Mesothelial cell of epicardium (in vitro differentiated cells): ENCODE measurements at regions not wholly inside any gene's neighbourhood (a gene's known extent, or its start where the extent isn't known, plus 50 kb on each side); places are given as distances from the start of the nearest gene placed in this dataset.
"Not testable (repeated sequence)": the region's sequence is repeated elsewhere in the genome, so short reads cannot be mapped to it uniquely, and the experiment has no call there.

Experiments
- DNase-seq, 2 experiments: peaks; one replicate each; pipeline ENCODE4 v3.0.0; 2021; ENCODE audit warnings: low spot score in 2 of 2; ENCODE audit not compliant: unreplicated experiment in 2 of 2
- H3K27ac Mint-ChIP-seq: 2 replicates; pipeline ENCODE4 v1.8.0; 2021; ENCODE audit warnings: mixed read lengths
- H3K27me3 Mint-ChIP-seq: 2 replicates; pipeline ENCODE4 v1.8.0; 2021; ENCODE audit warnings: low read depth, mixed read lengths
- H3K36me3 Mint-ChIP-seq: 2 replicates; pipeline ENCODE4 v1.8.0; 2021; ENCODE audit warnings: mixed read lengths
- H3K4me1 Mint-ChIP-seq: 2 replicates; pipeline ENCODE4 v1.8.0; 2021; ENCODE audit warnings: mixed read lengths
- H3K4me3 Mint-ChIP-seq: 2 replicates; pipeline ENCODE4 v1.8.0; 2021; ENCODE audit warnings: mild to moderate bottlenecking, moderate library complexity, mixed read lengths
- H3K9me3 Mint-ChIP-seq: 2 replicates; pipeline ENCODE4 v1.8.0; 2021; ENCODE audit warnings: mixed read lengths
- TF ChIP-seq, protein P1 (sequence below): fragments of 200-600 bp; sonication (generic); IDR thresholded peaks from one replicate; pipeline ENCODE4 v1.5.0; 2021; ENCODE audit warnings: antibody characterized with exemption; ENCODE audit not compliant: unreplicated experiment

DNA sequence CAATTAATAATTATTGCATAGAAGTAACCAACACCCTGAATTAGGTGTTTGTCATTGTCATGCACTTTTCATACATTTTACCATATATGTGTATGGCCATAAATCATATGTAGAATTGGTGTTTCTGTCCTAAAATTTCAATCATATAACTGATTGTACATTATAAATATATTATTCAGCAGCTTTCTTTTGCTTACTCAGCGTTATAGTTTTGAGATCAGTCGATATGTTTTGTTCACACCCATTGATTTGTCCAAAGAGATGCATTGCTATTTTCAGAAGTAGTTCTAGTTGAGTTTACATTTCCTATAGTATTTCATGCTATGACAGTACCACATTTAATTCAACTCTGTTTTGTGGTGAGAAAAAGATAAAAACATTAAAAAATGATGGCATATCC, 50.5 kb upstream of the PARP4 start:
- peaks cover 2% of the 10 kb centered on the region for H3K4me1 Mint-ChIP-seq
- TF ChIP-seq, protein P1, sequence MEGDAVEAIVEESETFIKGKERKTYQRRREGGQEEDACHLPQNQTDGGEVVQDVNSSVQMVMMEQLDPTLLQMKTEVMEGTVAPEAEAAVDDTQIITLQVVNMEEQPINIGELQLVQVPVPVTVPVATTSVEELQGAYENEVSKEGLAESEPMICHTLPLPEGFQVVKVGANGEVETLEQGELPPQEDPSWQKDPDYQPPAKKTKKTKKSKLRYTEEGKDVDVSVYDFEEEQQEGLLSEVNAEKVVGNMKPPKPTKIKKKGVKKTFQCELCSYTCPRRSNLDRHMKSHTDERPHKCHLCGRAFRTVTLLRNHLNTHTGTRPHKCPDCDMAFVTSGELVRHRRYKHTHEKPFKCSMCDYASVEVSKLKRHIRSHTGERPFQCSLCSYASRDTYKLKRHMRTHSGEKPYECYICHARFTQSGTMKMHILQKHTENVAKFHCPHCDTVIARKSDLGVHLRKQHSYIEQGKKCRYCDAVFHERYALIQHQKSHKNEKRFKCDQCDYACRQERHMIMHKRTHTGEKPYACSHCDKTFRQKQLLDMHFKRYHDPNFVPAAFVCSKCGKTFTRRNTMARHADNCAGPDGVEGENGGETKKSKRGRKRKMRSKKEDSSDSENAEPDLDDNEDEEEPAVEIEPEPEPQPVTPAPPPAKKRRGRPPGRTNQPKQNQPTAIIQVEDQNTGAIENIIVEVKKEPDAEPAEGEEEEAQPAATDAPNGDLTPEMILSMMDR, result no peak
- DNase-seq, result no peak
- H3K27ac Mint-ChIP-seq, result no peak overlapping the region
- H3K27me3 Mint-ChIP-seq, result peaks cover 6% of the 10 kb centered on the region
- H3K36me3 Mint-ChIP-seq, result no peaks in the 10 kb centered on the region
- H3K9me3 Mint-ChIP-seq, result no peaks in the 10 kb centered on the region
- no peak overlapping the region for H3K4me3 Mint-ChIP-seq

DNA sequence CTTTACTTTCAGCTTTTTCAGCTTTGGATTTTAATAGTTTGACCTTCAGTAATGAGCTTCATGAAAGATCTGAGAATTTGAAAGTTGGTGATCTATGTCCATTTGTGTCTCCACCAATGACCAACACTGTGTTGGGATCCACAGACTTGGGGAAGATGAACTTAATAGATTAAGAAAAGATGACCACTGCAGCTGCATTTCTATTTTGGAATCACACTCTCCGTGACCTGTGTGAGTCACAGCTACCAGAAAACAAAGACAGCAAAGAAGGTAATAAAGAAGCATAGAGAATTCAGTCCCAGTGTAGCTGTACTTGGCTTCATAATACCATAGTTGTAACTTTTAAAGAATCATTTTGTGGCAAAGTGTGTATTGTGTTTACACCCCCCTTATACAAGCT, 51.4 kb upstream of the PARP4 start:
- DNase-seq, H3K27me3 Mint-ChIP-seq, H3K9me3 Mint-ChIP-seq, H3K4me3 Mint-ChIP-seq, H3K4me1 Mint-ChIP-seq, H3K27ac Mint-ChIP-seq, H3K36me3 Mint-ChIP-seq: not testable (repeated sequence)

DNA sequence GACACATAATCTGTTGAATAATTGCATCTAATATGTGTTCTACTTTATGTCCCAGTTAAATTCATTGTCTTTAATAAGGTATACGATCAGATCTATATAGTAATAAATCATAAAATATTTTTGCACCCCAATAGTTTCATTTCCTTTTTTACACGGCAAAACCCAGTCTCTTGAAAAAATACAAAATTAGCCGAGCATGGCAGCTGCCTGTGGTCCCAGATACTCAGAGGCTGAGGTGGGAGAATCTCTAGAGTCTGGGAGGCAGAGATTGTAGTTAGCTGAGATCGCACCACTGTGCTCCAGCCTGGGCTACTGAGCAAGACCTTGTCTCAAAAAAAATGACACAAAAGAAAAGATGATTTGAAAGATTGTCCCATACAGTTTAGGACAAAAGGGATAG, 52.3 kb upstream of the PARP4 start:
- no peak overlapping the region for H3K4me3 Mint-ChIP-seq
- H3K36me3 Mint-ChIP-seq, result no peaks in the 10 kb centered on the region
- TF ChIP-seq, protein P1, result no peak
- H3K4me1 Mint-ChIP-seq, result peaks cover 2% of the 10 kb centered on the region
- H3K27me3 Mint-ChIP-seq, result no peaks in the 10 kb centered on the region
- H3K9me3 Mint-ChIP-seq, result no peaks in the 10 kb centered on the region
- no peak for DNase-seq
- no peak overlapping the region for H3K27ac Mint-ChIP-seq

DNA sequence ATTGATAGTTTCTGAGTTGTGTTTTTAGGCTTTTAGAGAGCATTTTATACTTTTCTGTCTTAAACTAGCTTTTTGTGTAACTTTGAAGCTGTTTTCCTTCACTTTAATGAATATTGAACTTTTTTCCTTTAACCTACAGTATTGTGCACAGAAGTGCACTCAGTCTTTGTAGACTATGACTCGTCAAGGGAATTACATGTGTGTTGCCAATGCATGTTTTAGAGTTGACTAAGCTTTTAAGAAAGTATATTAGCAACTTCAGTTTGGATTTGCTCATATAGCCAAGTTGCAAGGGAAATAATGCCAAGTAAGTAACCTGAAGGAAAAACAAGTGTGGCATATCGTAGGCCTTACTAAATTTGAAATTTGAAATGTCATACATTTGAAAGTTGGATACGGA, 55.0 kb upstream of the PARP4 start:
- not testable (repeated sequence) for H3K27ac Mint-ChIP-seq, H3K4me1 Mint-ChIP-seq, H3K27me3 Mint-ChIP-seq, DNase-seq, H3K9me3 Mint-ChIP-seq, H3K4me3 Mint-ChIP-seq, H3K36me3 Mint-ChIP-seq

DNA sequence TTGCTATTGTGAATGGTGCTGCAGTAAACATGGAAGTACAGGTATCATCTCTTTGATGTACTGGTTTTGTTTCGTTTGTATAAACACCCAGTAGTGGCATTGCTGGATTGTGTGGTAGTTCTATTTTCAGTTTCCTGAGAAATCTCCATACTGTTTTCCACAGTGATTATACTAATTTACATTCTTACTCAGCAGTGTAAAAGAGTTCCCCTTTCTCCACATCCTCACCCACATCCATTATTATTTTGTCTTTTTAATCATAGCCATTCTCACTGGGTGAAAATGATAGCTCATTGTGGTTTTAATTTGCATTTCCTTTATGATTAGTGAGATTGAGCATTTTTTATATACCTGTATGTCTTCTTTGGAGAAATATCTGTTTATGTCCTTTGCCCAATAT, 62.3 kb upstream of the PARP4 start:
- TF ChIP-seq, protein P1, result no peak
- Mint-ChIP-seq H3K27ac (no peak overlapping the region), H3K4me3 (no peak overlapping the region), H3K9me3 (peaks cover 34% of the 10 kb centered on the region), H3K4me1 (no peaks in the 10 kb centered on the region), H3K36me3 (peaks cover 9% of the 10 kb centered on the region), H3K27me3 (no peaks in the 10 kb centered on the region)
- DNase-seq, result no peak

DNA sequence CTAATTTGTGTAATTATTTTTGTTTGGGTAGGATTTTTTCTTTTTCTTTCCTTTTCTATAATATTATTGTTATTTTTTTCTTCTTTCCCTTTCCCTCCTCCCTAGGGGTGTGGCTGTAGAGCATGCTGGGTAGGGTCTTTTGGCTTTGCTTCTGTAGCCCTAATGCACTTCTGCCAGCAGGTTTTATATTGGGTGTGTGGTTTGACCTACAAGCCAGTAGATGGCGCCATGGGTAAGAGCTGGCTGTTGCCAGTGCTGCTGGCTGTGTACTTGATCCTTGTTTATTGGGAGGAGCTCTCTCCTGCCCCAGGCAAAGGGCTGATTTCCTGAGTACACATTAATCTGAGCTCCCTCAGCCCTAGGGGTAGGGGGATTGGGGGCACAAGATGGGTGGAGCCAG, 67.7 kb upstream of the PARP4 start:
- DNase-seq, result not testable (repeated sequence)

DNA sequence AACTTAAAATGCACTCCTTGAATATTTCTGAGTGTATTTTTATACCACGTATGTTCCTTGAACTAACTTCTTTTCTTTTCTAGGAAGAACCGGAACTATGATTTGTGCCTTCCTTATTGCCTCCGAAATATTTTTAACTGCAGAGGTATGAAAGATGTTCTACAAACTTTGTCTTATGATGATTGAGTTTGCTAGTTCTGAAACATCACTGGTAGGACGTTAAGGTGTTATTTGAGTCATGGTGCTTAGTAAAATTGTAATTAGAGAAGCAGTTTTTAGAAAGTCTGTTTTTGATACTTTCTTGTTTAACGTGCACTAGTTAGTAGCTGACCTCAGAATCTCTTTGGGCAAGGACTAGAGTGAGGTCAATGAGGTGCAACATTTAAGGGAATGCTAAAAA, 69.0 kb upstream of the PARP4 start:
- not testable (repeated sequence) for H3K36me3 Mint-ChIP-seq, H3K4me3 Mint-ChIP-seq, H3K4me1 Mint-ChIP-seq, H3K27me3 Mint-ChIP-seq, DNase-seq, H3K27ac Mint-ChIP-seq
- peaks cover 17% of the 10 kb centered on the region for H3K9me3 Mint-ChIP-seq

More for the DNA sequence above, 67.7 kb upstream of the PARP4 start:
- peaks cover 28% of the 10 kb centered on the region for H3K9me3 Mint-ChIP-seq
- H3K27ac Mint-ChIP-seq, H3K4me3 Mint-ChIP-seq, H3K4me1 Mint-ChIP-seq, H3K36me3 Mint-ChIP-seq, H3K27me3 Mint-ChIP-seq: not testable (repeated sequence)

DNA sequence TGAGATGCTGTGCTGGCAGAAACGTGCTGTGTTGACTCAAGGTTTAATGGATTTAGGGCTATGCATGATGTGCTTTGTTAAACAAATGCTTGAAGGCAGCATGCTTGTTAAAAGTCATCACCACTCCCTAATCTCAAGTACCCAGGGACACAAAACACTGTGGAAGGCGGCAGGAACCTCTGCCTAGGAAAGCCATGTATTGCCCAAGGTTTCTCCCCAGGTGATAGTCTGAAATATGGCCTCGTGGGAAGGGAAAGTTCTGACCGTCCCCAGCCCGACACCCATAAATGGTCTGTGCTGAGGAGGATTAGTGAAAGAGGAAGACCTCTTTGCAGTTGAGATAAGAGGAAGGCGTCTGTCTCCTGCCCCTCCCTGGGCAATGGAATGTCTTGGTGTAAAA, 79.1 kb upstream of the PARP4 start:
- not testable (repeated sequence) for H3K36me3 Mint-ChIP-seq, H3K4me1 Mint-ChIP-seq, H3K4me3 Mint-ChIP-seq, DNase-seq, H3K27me3 Mint-ChIP-seq, H3K27ac Mint-ChIP-seq
- peaks cover 12% of the 10 kb centered on the region for H3K9me3 Mint-ChIP-seq

DNA sequence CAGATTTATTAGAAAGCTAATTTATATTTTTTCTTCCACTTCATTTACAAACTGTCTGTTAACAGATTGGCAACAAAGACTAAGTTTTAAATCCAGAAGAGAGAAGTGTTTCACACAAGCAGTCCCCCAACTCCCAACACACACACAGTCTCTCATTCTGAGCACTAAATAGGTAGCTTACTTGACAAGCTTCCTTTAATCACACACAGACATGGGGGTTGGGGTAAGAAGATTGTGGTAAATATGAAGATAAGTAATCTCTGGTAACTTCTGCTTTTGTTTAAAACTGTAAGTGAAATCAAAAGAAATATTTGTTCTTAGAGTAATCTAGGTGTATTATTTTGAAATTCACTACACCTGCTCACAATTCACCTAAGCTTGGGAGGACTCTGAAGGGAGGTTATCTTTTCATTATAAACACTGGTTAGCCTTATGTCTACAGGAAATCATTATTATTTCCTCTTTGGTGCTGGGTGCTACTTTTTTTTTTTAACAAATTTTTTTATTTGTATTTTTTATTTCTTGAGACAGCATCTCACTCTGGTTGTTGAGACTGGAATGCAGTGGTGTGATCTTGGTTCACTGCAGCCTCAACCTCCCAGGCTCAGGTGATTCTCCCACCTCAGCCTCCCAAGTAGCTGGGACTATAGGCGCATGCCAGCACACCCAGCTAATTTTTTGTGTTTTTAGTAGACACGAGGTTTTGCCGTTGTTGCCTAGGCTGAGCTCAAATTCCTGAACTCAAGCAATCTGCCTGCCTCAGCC, 82.1 kb upstream of the ATP12A start:
- DNase-seq, H3K36me3 Mint-ChIP-seq, H3K27ac Mint-ChIP-seq, H3K4me1 Mint-ChIP-seq, H3K4me3 Mint-ChIP-seq, H3K9me3 Mint-ChIP-seq, H3K27me3 Mint-ChIP-seq: not testable (repeated sequence)

DNA sequence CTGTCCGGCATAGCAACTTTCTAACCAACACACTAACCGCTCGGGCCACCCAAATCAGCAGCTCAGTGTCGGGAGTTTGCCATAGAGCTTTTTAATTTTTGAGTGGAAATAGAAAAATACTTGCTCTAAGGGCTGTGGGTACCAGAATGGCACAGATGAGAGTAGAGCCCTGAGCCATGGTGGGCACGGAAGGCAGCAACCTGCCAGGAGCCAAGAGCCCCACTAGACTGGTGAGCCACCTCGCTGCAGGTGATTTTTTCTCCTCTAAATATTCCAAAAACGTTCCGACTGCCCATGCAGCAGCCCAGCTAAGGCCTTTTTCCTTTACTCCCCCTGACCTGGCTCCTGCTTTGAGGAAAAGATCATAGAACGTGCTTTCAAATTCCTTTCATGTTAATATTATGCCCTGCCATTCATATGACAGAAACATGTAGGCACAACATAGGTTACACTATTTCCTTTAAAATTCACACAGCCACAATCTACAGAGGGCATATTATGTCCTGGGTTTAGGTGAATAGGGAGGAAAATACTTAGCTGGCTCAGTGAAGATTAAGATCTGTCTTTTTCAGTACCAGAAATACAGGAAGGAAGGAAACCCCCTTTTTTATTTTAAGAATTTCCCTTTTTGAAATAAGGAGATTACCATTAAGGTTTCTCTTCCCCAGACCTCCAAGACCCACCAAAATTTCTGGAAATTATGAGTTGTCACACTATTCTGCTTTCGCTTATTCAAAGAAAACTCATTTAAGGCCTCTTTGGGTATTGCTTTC, 81.0 kb upstream of the ATP12A start:
- DNase-seq, H3K4me1 Mint-ChIP-seq, H3K27ac Mint-ChIP-seq, H3K36me3 Mint-ChIP-seq, H3K4me3 Mint-ChIP-seq: not testable (repeated sequence)
- peaks cover 10% of the 10 kb centered on the region for H3K27me3 Mint-ChIP-seq
- H3K9me3 Mint-ChIP-seq, result peaks cover 19% of the 10 kb centered on the region
